A673 (cell line): ENCODE measurements at regions not wholly inside any gene's neighbourhood (a gene's known extent, or its start where the extent isn't known, plus 50 kb on each side); places are given as distances from the start of the nearest gene placed in this dataset.
"Not testable (repeated sequence)": the region's sequence is repeated elsewhere in the genome, so short reads cannot be mapped to it uniquely, and the experiment has no call there.

Source experiments
- BruUV-seq: library from RNA; stranded (reverse); fragments of 400-500 nt; replicated peaks from 2 replicates; lab custom pipeline; 2021; lab: Mats Ljungman, UMichigan
- CTCF ChIA-PET: fragments of 300-600 bp; sonication (Branson Sonifier 250); formaldehyde crosslinking; loops from one replicate; lab custom pipeline; 2022; ENCODE audit warnings: antibody characterized with exemption; lab: Charles Lee
- POLR2A ChIA-PET: fragments of 300-600 bp; sonication (Branson Sonifier 250); formaldehyde crosslinking; loops from one replicate; lab custom pipeline; 2022; ENCODE audit warnings: antibody characterized with exemption; ENCODE audit not compliant: low non-redundant PET; lab: Charles Lee
- DNase-seq: peaks from one replicate; pipeline ENCODE4 v3.0.0-alpha.2; 2015; ENCODE audit warnings: low spot score
- H3K27ac ChIP-seq: fragments of 200-600 bp; sonication (generic); 2 replicates; pipeline ENCODE4 v1.5.1; 2016; ENCODE audit warnings: mixed run types, low read depth, mild to moderate bottlenecking, mixed read lengths, antibody characterized with exemption, low read length; ENCODE audit not compliant: poor library complexity, severe bottlenecking
- H3K27me3 ChIP-seq: fragments of 200-600 bp; sonication (generic); replicated peaks from 2 replicates; pipeline ENCODE4 v1.6.1; 2017; ENCODE audit warnings: mixed run types, low read depth, mild to moderate bottlenecking, mixed read lengths, antibody characterized with exemption, low read length; ENCODE audit not compliant: insufficient read depth, poor library complexity
- H3K36me3 ChIP-seq: fragments of 200-600 bp; sonication (generic); 2 replicates; pipeline ENCODE4 v1.6.1; 2016; ENCODE audit warnings: mixed run types, mild to moderate bottlenecking, mixed read lengths, antibody characterized with exemption, low read length; ENCODE audit not compliant: insufficient read depth, poor library complexity, severe bottlenecking
- H3K4me1 ChIP-seq: fragments of 200-600 bp; sonication (generic); 2 replicates; pipeline ENCODE4 v1.6.1; 2017; ENCODE audit warnings: mixed run types, mild to moderate bottlenecking, mixed read lengths, antibody characterized with exemption, low read length; ENCODE audit not compliant: insufficient read depth, poor library complexity, severe bottlenecking
- H3K4me3 ChIP-seq: fragments of 200-600 bp; sonication (generic); 2 replicates; pipeline ENCODE4 v1.5.1; 2016; ENCODE audit warnings: low read depth, mixed run types, mild to moderate bottlenecking, mixed read lengths, low read length; ENCODE audit not compliant: poor library complexity, severe bottlenecking
- H3K9me3 ChIP-seq: fragments of 200-600 bp; sonication (generic); 2 replicates; pipeline ENCODE4 v1.6.1; 2016; ENCODE audit warnings: mixed run types, low read depth, mild to moderate bottlenecking, mixed read lengths, antibody characterized with exemption, low read length; ENCODE audit not compliant: poor library complexity, severe bottlenecking
- EZH2 ChIP-seq: fragments of 200-600 bp; sonication (generic); IDR thresholded peaks from 2 replicates; pipeline ENCODE4 v1.6.1; 2017; ENCODE audit warnings: borderline replicate concordance, low read depth, mild to moderate bottlenecking, mixed read lengths, antibody characterized with exemption, low read length; ENCODE audit not compliant: poor library complexity, severe bottlenecking
- intact Hi-C: fragments of 100-400 bp; cut with micrococcal nuclease; formaldehyde crosslinking; loops from one replicate; pipeline ENCODE4 v1.10.0; 2022; ENCODE audit not compliant: unreplicated experiment
- TF ChIP-seq, protein P1 (sequence below): fragments of 300-800, 200-600 bp; sonication (generic); conservative IDR thresholded peaks from 2 replicates; pipeline ENCODE4 v1.5.1; 2017; ENCODE audit warnings: low read depth, mild to moderate bottlenecking, antibody characterized with exemption, low read length, moderate library complexity, mixed read lengths

DNA sequence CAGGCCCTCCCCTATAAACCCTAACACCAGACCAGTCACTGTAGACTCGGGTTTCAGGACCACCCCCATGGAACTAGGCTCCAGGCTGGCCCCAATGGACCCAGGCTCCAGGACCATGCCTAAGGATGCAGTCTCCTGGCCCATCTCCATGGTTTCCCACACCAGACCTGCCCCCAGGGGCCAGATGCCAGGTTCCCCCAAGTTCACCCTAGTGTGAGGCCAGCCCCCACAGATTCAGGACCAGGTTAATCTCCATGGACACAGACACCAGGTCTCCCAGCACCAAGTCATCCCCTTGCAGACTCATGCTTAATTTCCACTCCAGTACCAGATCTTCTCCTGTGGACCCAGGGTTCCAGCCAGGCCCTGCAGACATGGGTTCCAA, 103.8 kb upstream of the LANCL2 start:
- TF ChIP-seq, protein P1, sequence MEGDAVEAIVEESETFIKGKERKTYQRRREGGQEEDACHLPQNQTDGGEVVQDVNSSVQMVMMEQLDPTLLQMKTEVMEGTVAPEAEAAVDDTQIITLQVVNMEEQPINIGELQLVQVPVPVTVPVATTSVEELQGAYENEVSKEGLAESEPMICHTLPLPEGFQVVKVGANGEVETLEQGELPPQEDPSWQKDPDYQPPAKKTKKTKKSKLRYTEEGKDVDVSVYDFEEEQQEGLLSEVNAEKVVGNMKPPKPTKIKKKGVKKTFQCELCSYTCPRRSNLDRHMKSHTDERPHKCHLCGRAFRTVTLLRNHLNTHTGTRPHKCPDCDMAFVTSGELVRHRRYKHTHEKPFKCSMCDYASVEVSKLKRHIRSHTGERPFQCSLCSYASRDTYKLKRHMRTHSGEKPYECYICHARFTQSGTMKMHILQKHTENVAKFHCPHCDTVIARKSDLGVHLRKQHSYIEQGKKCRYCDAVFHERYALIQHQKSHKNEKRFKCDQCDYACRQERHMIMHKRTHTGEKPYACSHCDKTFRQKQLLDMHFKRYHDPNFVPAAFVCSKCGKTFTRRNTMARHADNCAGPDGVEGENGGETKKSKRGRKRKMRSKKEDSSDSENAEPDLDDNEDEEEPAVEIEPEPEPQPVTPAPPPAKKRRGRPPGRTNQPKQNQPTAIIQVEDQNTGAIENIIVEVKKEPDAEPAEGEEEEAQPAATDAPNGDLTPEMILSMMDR, result no peak
- TF ChIP-seq EZH2, result no peak
- H3K4me1 ChIP-seq, result no peaks in the 10 kb centered on the region
- CTCF ChIA-PET, result no interaction called here
- H3K36me3 ChIP-seq, result no peaks in the 10 kb centered on the region
- POLR2A ChIA-PET, result no interaction called here
- H3K4me3 ChIP-seq, result no peak overlapping the region
- intact Hi-C loops, result no loop called here
- no peak overlapping the region for H3K27ac ChIP-seq
- DNase-seq, result no peak
- H3K9me3 ChIP-seq, result no peaks in the 10 kb centered on the region
- no TSS peak for BruUV-seq
- H3K27me3 ChIP-seq, result peaks cover 15% of the 10 kb centered on the region

- CTCF ChIA-PET, H3K9me3 ChIP-seq, H3K27me3 ChIP-seq, intact Hi-C loops, POLR2A ChIA-PET, H3K4me3 ChIP-seq, H3K27ac ChIP-seq, H3K36me3 ChIP-seq, DNase-seq, BruUV-seq, H3K4me1 ChIP-seq: not testable (repeated sequence)
Measured at GRCh38 chr7:55265328-55265727, 99.8 kb upstream of the LANCL2 start.

- POLR2A ChIA-PET, result no interaction called here
- intact Hi-C loops, result no loop called here
Measured at GRCh38 chr7:55265836-55266642, 99.1 kb upstream of the LANCL2 start.

More at GRCh38 chr7:55265836-55266642, 99.1 kb upstream of the LANCL2 start:
- Histone ChIP-seq H3K9me3 (no peaks in the 10 kb centered on the region), H3K27me3 (peaks cover 6% of the 10 kb centered on the region), H3K4me1 (no peaks in the 10 kb centered on the region), H3K36me3 (no peaks in the 10 kb centered on the region), H3K4me3 (no peak overlapping the region), H3K27ac (no peak overlapping the region)
- CTCF ChIA-PET, result no interaction called here
- BruUV-seq, result no TSS peak
- no peak for TF ChIP-seq EZH2
- TF ChIP-seq, protein P1, result no peak
- DNase-seq, result no peak
